Stomach (tissue), 8 donors: ENCODE measurements at regions not wholly inside any gene's neighbourhood (a gene's known extent, or its start where the extent isn't known, plus 50 kb on each side); places are given as distances from the start of the nearest gene placed in this dataset.

Source experiments
- DNase-seq, 2 donors: peaks; one replicate each; pipeline versions ENCODE4 v3.0.0 to v3.0.0-alpha.2; 2013 to 2019
- H3K27ac ChIP-seq, 5 donors: fragments of 200-600 bp in 4 of 5; sonication (generic) in 4 of 5; one replicate each; pipeline ENCODE4 v1.5.1; 2013 to 2019; ENCODE audit warnings: mild to moderate bottlenecking in 1 of 5, moderate library complexity in 1 of 5
- H3K27me3 ChIP-seq, 3 donors: fragments of 200-600 bp; sonication (generic); one replicate each; pipeline ENCODE4 v1.5.1; 2017 to 2019; ENCODE audit warnings: mixed run types in 1 of 3
- H3K36me3 ChIP-seq, 4 donors: fragments of 200-600 bp; sonication (generic); 1 replicate in 3 of 4; 2 replicates in 1 of 4; pipeline ENCODE4 v1.5.1; 2016 to 2019
- H3K4me1 ChIP-seq, 4 donors: fragments of 200-600 bp; sonication (generic); one replicate each; pipeline ENCODE4 v1.5.1; 2016 to 2019
- H3K4me3 ChIP-seq, 4 donors: fragments of 200-600 bp; sonication (generic) in 3 of 4; one replicate each; pipeline ENCODE4 v1.5.1; 2016 to 2019; ENCODE audit warnings: mild to moderate bottlenecking in 1 of 4
- H3K9me3 ChIP-seq, 4 donors: fragments of 200-600 bp; sonication (generic); one replicate each; pipeline ENCODE4 v1.5.1; 2016 to 2019
- CTCF ChIP-seq, 7 experiments: fragments of 450-650 bp in 4 of 7; fragments of 200-600 bp in 3 of 7; sonication (generic) in 3 of 7; IDR thresholded peaks; one replicate each; pipeline ENCODE4 v1.5.1; 2016 to 2019; ENCODE audit warnings: antibody characterized with exemption in 7 of 7, control low read depth in 2 of 7, mild to moderate bottlenecking in 1 of 7
- EP300 ChIP-seq: sonication (generic); formaldehyde crosslinking; IDR thresholded peaks from one replicate; pipeline ENCODE4 v1.6.1; 2017; ENCODE audit warnings: antibody characterized with exemption
- POLR2A ChIP-seq, 4 donors: fragments of 450-650 bp; IDR thresholded peaks; one replicate each; pipeline ENCODE4 v1.6.1; 2016; ENCODE audit warnings: antibody characterized with exemption in 4 of 4, control low read depth in 2 of 4, mild to moderate bottlenecking in 1 of 4, moderate library complexity in 1 of 4
- POLR2AphosphoS5 ChIP-seq, 3 donors: sonication (generic); formaldehyde crosslinking; IDR thresholded peaks; one replicate each; pipeline ENCODE4 v1.6.1; 2016; ENCODE audit warnings: antibody characterized with exemption in 3 of 3
- WGBS, 5 donors: extraction: QIAGEN DNeasy Blood & Tissue Kit in 3 of 5; methylation state at CpG; one replicate each; pipeline versions ENCODE4 v1.1.5 to v1.1.7; 2013 to 2018; 5-methylcytosine and 5-hydroxymethylcytosine counted together
- intact Hi-C: fragments of 100-400 bp; cut with DNase I; formaldehyde crosslinking; loops from one replicate; pipeline ENCODE4 v1.15.1; 2023; ENCODE audit warnings: low total_unique reads
- donor health status: healthy with polysubstance abuse.
- donor health status: Bipolar disorder and iron deficiency.
- donor health status: healthy.

- Histone ChIP-seq H3K4me1 (no peaks in the 10 kb centered on the region), H3K36me3 (no peaks in the 10 kb centered on the region), H3K27me3 (peaks cover 0 to 17% (median 0%) of the 10 kb centered on the region in 3 donors), H3K4me3 (no peak overlapping the region), H3K9me3 (peaks cover 0 to 7% (median 2%) of the 10 kb centered on the region in 4 donors), H3K27ac (no peak overlapping the region)
- TF ChIP-seq POLR2AphosphoS5 (IDR thresholded peaks at IDR 0.05) (no peak), CTCF (IDR thresholded peaks at IDR 0.05) (no peak), EP300 (no peak), POLR2A (IDR thresholded peaks at IDR 0.05) (no peak)
- intact Hi-C loops: no loop called here
- 45 to 73% (median 69%) methylated on average over 1 of the region's 1 CpG for WGBS, 5 donors
- no peak for DNase-seq
Observed at GRCh38 chr5:168031614-168032013, 259.8 kb upstream of the WWC1 start.

GRCh38 chr5:168039039-168039438, 252.4 kb upstream of the WWC1 start:
- no peaks in the 10 kb centered on the region for H3K4me1 ChIP-seq
- peaks cover 0 to 7% (median 4%) of the 10 kb centered on the region in 3 donors for H3K27me3 ChIP-seq
- no peak overlapping the region for H3K4me3 ChIP-seq
- TF ChIP-seq POLR2AphosphoS5 (IDR thresholded peaks at IDR 0.05) (no peak), CTCF (IDR thresholded peaks at IDR 0.05) (no peak), EP300 (no peak), POLR2A (IDR thresholded peaks at IDR 0.05) (no peak)
- WGBS, 5 donors: 45 to 58% (median 57%) methylated on average over 13 of the region's 13 CpGs
- H3K36me3 ChIP-seq: no peaks in the 10 kb centered on the region
- H3K9me3 ChIP-seq: no peaks in the 10 kb centered on the region
- DNase-seq: no peak
- intact Hi-C loops: no loop called here
- H3K27ac ChIP-seq: no peak overlapping the region

GRCh38 chr5:168039566-168040248, 251.7 kb upstream of the WWC1 start:
- H3K4me3 ChIP-seq: no peak overlapping the region
- H3K27ac ChIP-seq: no peak overlapping the region
- intact Hi-C loops: loop anchor here (10.0 kb wide), 1 partner anchor 315 kb away; no protein-coding TSS in a partner anchor
- no peaks in the 10 kb centered on the region for H3K9me3 ChIP-seq
- DNase-seq: peak in 1 of 2 donors; percentile 41
- H3K36me3 ChIP-seq: no peaks in the 10 kb centered on the region
- H3K4me1 ChIP-seq: no peaks in the 10 kb centered on the region
- H3K27me3 ChIP-seq: peaks cover 0 to 7% (median 4%) of the 10 kb centered on the region in 3 donors
- 28 to 62% (median 38%) methylated on average over 12 to 13 of the region's 13 CpGs for WGBS, 5 donors
- TF ChIP-seq CTCF (IDR thresholded peaks at IDR 0.05) (no peak), EP300 (no peak), POLR2A (IDR thresholded peaks at IDR 0.05) (no peak), POLR2AphosphoS5 (IDR thresholded peaks at IDR 0.05) (no peak)

GRCh38 chr5:168041583-168041982, 249.9 kb upstream of the WWC1 start:
- TF ChIP-seq CTCF (IDR thresholded peaks at IDR 0.05) (no peak), EP300 (no peak), POLR2A (IDR thresholded peaks at IDR 0.05) (no peak), POLR2AphosphoS5 (IDR thresholded peaks at IDR 0.05) (no peak)
- H3K4me1 ChIP-seq: no peaks in the 10 kb centered on the region
- no peaks in the 10 kb centered on the region for H3K36me3 ChIP-seq
- H3K9me3 ChIP-seq: no peaks in the 10 kb centered on the region
- intact Hi-C loops: loop anchor here (10.0 kb wide), 1 partner anchor 317 kb away; no protein-coding TSS in a partner anchor
- 70 to 78% (median 74%) methylated on average over 2 of the region's 2 CpGs for WGBS, 5 donors
- H3K27me3 ChIP-seq: peaks cover 0 to 7% (median 4%) of the 10 kb centered on the region in 3 donors
- H3K4me3 ChIP-seq: no peak overlapping the region
- no peak overlapping the region for H3K27ac ChIP-seq
- DNase-seq: no peak
